SU-DHL-6 (cell line): ENCODE measurements at regions not wholly inside any gene's neighbourhood (a gene's known extent, or its start where the extent isn't known, plus 50 kb on each side); places are given as distances from the start of the nearest gene placed in this dataset.

Experiments used
- H2AFZ ChIP-seq: fragments of 200-600 bp; sonication (generic); 2 replicates; pipeline ENCODE4 v1.6.1; 2014; ENCODE audit warnings: low read depth, mild to moderate bottlenecking, moderate library complexity, mixed read lengths, antibody characterized with exemption, low read length; ENCODE audit not compliant: severe bottlenecking
- H3F3A ChIP-seq: fragments of 200-600 bp; shearing (Covaris generic); 2 replicates; pipeline ENCODE4 v1.6.0; 2016; ENCODE audit warnings: antibody characterized with exemption, mild to moderate bottlenecking; ENCODE audit not compliant: insufficient read depth
- H3K27ac ChIP-seq: fragments of 200-600 bp; sonication (generic); 2 replicates; pipeline ENCODE4 v1.5.1; 2016; ENCODE audit warnings: low read depth, mild to moderate bottlenecking, low read length, moderate library complexity, mixed read lengths
- H3K27me3 ChIP-seq: fragments of 200-600 bp; sonication (generic), shearing (Covaris generic); 2 replicates; pipeline ENCODE4 v1.6.0; 2014; ENCODE audit warnings: mild to moderate bottlenecking, low read length
- H3K36me3 ChIP-seq: fragments of 200-600 bp; sonication (generic); 2 replicates; pipeline ENCODE4 v1.6.1; 2014; ENCODE audit warnings: mild to moderate bottlenecking, low read length, mixed read lengths
- H3K4me2 ChIP-seq: fragments of 300-600, 200-600 bp; shearing (Covaris generic), sonication (generic); 2 replicates; pipeline ENCODE4 v1.6.0; 2014; ENCODE audit warnings: low read length, low read depth, mild to moderate bottlenecking; ENCODE audit not compliant: poor library complexity, severe bottlenecking
- H3K4me3 ChIP-seq: fragments of 200-600 bp; sonication (generic); 2 replicates; pipeline ENCODE4 v1.5.1; 2014; ENCODE audit warnings: antibody characterized with exemption, low read length, mild to moderate bottlenecking, mixed read lengths; ENCODE audit not compliant: insufficient read depth, poor library complexity, severe bottlenecking
- H3K79me2 ChIP-seq: fragments of 200-600 bp; sonication (generic); 2 replicates; pipeline ENCODE4 v1.6.1; 2014; ENCODE audit warnings: mild to moderate bottlenecking, low read length, moderate library complexity; ENCODE audit not compliant: insufficient read depth
- H3K9ac ChIP-seq: fragments of 200-600 bp; sonication (generic); 2 replicates; pipeline ENCODE4 v1.7.0; 2014; ENCODE audit warnings: mild to moderate bottlenecking, low read length
- H3K9me2 ChIP-seq: fragments of 200-600 bp; sonication (generic); replicated peaks from 2 replicates; pipeline ENCODE4 v1.6.1; 2014; ENCODE audit warnings: low read length; ENCODE audit not compliant: insufficient read depth
- H3K9me3 ChIP-seq: fragments of 200-600 bp; sonication (generic); 2 replicates; pipeline ENCODE4 v1.6.1; 2014; ENCODE audit warnings: low read length, mixed read lengths; ENCODE audit not compliant: insufficient read depth
- H4K20me1 ChIP-seq: fragments of 200-600 bp; sonication (generic); 2 replicates; pipeline ENCODE4 v1.6.1; 2014; ENCODE audit warnings: low read depth, mild to moderate bottlenecking, antibody characterized with exemption, low read length, moderate library complexity, mixed read lengths
- CTCF ChIP-seq: fragments of 200-600 bp; sonication (generic); IDR thresholded peaks from one replicate; pipeline ENCODE4 v1.5.1; 2017; ENCODE audit warnings: antibody characterized with exemption, mild to moderate bottlenecking, low read length, moderate library complexity; ENCODE audit not compliant: insufficient read depth, poor library complexity, severe bottlenecking
- EZH2phosphoT487 ChIP-seq: fragments of 200-600 bp; sonication (generic), shearing (Covaris generic); conservative IDR thresholded peaks from 2 replicates; pipeline ENCODE4 v1.6.1; 2018; ENCODE audit warnings: mild to moderate bottlenecking, antibody characterized with exemption, low read length, moderate library complexity, mixed read lengths

GRCh38 chr7:21159506-21159905 is 268.4 kb upstream of the SP4 start:
- Histone ChIP-seq H3K27me3 (0 out of 2 replicates have a peak, but pooled peaks cover 4% of the 10 kb centered on the region), H4K20me1 (no peaks in the 10 kb centered on the region), H3K36me3 (no peaks in the 10 kb centered on the region), H3K79me2 (no peaks in the 10 kb centered on the region), H3K9me3 (no peaks in the 10 kb centered on the region), H2AFZ (no peak overlapping the region), H3K9ac (no peak overlapping the region), H3K4me3 (no peak overlapping the region), H3K27ac (no peak overlapping the region), H3K9me2 (no peaks in the 10 kb centered on the region), H3K4me2 (no peak overlapping the region), H3F3A (no peaks in the 10 kb centered on the region)
- TF ChIP-seq EZH2phosphoT487 (no peak), CTCF (no peak)

GRCh38 chr7:21160401-21160800 is 267.5 kb upstream of the SP4 start:
- Histone ChIP-seq H3K79me2 (no peaks in the 10 kb centered on the region), H3K27ac (no peak overlapping the region), H3K36me3 (no peaks in the 10 kb centered on the region), H3F3A (no peaks in the 10 kb centered on the region), H3K9ac (no peak overlapping the region), H3K27me3 (0 out of 2 replicates have a peak, but pooled peaks cover 4% of the 10 kb centered on the region), H3K9me2 (no peaks in the 10 kb centered on the region), H4K20me1 (no peaks in the 10 kb centered on the region), H3K9me3 (no peaks in the 10 kb centered on the region), H3K4me2 (no peak overlapping the region), H2AFZ (no peak overlapping the region), H3K4me3 (no peak overlapping the region)
- no peak for TF ChIP-seq EZH2phosphoT487
- TF ChIP-seq CTCF = no peak

GRCh38 chr7:21167942-21168341 is 259.9 kb upstream of the SP4 start:
- no peaks in the 10 kb centered on the region for H3K27me3 ChIP-seq
- no peak overlapping the region for H3K27ac ChIP-seq
- H3K4me3 ChIP-seq = no peak overlapping the region
- H4K20me1 ChIP-seq = no peaks in the 10 kb centered on the region
- no peak overlapping the region for H3K9ac ChIP-seq
- H3K79me2 ChIP-seq = no peaks in the 10 kb centered on the region
- no peak overlapping the region for H2AFZ ChIP-seq
- no peaks in the 10 kb centered on the region for H3K9me2 ChIP-seq
- no peak overlapping the region for H3K4me2 ChIP-seq
- H3K36me3 ChIP-seq = no peaks in the 10 kb centered on the region
- H3K9me3 ChIP-seq = no peaks in the 10 kb centered on the region
- no peaks in the 10 kb centered on the region for H3F3A ChIP-seq
- TF ChIP-seq CTCF (no peak), EZH2phosphoT487 (no peak)
